Brain pericyte (primary cell): ENCODE measurements at regions not wholly inside any gene's neighbourhood (a gene's known extent, or its start where the extent isn't known, plus 50 kb on each side); places are given as distances from the start of the nearest gene placed in this dataset.

Experiments used
- DNase-seq: peaks from one replicate; pipeline ENCODE4 v3.0.0-alpha.2; 2012; ENCODE audit warnings: low read depth, low spot score

- DNase-seq = no peak
These were observed 521.3 kb downstream of the TBC1D22A start for GRCh38 chr22:47283616-47284270.

DNA sequence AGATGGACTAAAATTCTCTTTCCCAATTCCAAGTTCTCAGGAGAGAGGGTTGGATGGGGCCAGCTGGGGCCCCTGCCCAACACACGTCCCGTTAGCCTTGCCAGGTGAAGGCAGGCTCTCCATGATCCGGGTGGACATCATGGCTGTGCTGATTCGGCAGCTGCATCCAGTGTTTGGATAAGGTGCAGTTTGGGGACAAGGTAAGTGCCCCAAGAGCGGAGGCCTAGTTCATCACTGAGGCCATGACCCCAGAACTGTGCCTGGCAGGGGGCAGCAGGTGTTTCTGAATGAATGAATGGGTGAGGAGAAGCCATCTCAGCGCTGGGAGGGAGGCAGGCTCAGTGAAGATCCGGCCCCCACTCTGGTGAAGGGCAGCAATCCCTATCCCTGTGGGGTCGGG lies 520.4 kb downstream of the TBC1D22A start:
- no peak for DNase-seq

DNA sequence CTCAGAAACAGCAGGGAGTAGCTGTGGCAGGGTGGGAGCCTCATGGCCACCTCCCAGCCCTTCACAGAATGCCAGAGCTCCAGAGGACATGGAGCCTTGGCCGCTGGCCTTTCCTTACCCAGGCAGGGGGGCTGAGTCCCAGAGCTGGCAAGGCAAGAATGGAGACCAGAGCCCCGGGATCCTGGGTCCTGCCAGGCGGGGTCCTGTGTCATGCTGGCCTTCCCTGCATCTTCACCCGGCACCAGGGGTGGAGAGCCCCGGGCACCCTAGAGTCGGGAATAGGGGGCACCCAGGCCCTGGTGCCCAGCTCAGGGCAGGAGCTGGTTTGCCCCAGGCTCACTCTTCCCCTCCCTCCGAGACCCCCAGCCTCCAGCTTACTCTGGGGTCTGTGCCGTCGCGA lies 519.9 kb downstream of the TBC1D22A start:
- no peak for DNase-seq

DNA sequence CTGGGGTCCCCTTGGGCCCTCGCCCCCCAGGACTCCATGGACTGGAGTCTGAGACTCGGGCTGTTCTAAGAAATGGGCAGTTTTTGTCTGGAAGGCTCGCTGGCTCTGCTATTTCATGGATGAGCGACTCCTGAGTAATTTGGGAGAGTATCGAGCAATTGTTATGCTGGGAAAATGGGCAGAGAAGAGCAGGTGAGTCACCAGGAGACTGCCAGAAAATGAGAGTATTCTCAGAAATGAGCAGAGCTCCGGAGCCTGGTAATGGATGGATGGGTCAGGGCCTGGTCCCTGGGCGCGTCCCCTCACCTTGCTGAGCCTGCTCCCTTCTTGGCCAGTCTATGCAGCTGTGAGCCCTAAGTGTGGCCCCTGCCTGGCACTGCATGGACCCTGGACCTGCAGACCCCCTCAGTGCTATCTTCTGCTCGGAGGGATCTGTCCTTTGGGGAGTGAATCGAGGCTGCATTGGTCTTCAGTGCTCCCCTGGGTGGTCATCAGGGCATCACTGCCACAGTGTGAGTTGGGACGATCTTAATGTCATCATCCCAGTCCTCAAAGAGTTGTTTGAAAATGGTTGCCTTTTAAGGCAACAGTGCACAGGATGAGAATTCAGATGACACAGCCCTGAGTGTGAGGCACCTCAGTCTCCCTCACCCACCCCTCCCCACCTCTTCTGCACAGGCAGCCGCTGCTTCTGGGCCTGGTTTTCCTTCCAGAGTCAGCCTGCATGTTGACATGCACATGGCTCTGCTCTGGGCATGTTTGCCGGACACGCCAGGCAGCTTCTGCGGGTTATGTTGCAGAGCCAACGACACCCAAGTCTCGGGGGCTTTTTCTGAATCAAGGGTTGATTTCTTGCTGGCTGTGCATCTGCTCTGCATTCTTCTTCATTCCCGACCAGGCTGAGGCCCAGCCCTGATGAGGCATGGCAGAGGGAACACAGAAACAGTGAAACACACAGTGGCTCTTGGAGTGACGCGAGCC lies 519.0 kb downstream of the TBC1D22A start:
- DNase-seq = no peak

- DNase-seq = no peak
These were observed 517.9 kb downstream of the TBC1D22A start for GRCh38 chr22:47280301-47280700.

DNA sequence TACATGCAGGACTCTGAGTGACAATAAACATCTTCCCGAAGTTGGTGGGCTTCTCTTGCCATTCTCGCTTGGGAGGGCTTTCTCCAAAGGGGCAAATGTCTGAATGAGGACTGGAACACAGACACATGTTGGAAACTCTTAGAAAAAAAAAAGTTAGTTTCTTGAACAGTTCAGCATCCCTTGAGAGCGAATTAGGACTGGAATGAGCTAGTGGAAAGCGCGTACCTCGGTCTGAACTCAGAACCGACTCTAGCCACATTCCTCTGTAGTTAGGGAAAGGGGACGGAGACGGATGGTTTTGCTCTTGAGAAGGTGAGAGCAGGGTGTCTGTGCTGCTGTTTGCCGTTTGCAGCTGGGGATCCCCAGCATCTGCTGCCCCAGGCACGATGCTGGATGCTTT lies 517.3 kb downstream of the TBC1D22A start:
- DNase-seq = no peak

DNA sequence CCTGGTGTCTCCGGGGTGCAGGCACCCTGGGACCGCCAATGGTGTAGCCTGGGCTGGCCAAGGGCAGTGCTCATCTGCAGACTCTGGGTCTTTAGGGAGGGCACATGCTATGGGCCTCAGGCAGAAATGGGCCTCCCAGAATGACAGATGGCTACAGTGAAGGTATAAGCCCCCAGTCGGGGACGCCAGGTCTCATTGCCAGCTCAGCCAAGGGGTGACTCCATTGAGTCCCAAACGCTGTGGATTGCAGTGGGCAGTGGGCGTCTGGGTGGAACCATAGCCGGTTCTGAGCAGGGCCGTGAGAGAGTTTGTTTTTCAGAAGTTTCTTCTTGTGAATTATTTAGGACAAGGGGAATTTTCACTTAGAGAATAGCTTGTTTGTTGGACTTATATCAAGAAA lies 516.9 kb downstream of the TBC1D22A start:
- DNase-seq = no peak

GRCh38 chr22:47278655-47279054 lies 516.2 kb downstream of the TBC1D22A start:
- no peak for DNase-seq

DNA sequence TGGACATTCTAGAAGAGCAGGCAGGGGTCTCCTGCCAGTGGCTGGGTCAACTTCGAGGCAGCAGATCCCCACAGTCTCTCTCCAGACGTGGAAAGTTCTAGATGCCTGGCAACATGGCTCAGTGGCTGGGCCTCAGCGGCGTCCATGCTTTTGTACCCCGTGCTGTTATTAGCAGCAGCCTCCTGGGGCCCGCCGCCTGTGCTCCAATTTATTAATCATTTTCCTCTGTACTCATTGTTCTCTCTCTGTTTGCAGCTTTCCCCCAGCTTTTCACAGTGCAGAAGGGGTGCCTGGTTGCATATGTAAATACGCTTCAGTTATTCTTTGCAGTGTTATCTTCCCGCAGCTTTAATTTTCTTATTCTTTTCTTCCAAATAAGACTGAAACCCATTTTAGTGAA lies 515.1 kb downstream of the TBC1D22A start:
- no peak for DNase-seq

DNA sequence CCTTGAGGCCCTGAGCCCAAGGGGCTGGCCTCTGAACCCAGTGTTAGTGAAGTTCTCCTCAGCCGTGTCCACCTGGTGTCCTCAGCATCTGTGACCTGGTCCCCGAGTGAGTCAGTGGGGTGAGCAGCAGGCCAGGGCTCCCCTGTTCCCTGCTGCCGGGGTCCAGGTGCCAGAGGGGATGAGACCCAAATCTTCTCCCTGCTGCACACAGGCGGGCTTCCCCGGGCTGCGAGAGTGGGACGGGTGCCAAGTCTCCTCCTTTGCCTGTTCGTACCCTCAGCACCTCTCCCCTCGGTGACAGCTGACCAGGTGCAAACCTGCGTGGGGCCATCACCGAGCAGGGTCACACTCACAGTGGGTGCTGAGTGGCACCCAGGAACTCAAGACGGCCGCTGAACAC lies 514.5 kb downstream of the TBC1D22A start:
- DNase-seq = no peak

DNA sequence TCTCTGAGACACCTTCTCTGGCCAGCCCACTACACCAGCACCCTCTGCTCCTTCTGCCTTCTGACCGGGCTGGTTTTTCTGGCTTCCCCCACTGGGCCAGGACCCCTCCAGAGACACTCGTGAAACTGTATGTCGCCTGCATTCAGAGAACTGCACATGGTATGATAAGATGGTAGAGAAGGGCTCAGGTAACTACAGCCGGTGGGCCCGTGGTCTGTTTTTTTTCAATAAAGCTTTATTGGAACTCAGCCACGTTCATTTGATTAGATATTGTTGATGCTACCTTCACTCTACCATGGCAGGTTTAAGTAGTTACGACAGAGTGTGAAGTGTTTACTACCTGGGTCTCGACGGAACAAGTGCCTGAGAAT lies 514.0 kb downstream of the TBC1D22A start:
- no peak for DNase-seq

DNA sequence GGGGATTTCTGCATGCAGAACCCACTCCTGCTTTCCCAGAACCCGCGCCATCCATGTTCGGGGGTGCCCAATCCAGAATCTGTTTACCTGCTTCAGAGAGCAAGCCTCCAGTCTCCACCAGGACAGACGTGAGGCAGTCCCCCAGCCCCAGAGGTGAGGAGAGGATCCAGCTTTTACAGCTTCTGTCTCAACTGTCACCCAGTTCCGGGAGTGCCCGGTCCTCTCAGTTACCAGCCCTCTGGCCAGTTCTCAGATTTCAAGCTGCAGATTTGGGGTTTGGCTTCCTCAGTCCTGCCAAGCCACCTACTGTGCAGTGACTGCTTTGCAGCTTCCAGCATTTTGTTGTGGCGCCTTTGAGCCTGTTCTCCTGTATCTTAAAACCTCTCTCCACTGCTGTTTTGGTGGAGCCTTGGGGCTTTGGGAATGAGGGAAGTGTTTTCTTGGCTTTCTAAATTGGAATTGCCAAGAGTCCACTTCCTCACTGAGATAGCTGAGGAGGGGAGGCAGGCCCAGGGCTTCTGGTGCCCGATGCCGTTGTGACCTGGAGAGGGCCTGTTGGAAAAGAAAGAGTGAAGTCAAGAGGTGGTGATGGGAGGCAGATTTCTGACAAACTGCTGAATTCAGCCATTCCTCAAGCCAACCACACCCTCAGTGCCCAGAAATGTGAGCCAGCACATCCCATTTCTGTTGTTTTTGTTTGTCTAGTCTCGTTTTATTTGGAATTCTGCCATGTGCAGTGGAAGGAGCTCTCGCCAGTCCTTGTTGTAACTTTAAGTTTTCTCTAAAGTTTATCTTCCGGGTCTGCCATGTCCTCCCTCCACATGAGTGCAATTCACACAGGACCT lies 513.4 kb downstream of the TBC1D22A start:
- DNase-seq = no peak

- DNase-seq = no peak
These were observed 511.7 kb downstream of the TBC1D22A start for GRCh38 chr22:47274196-47274595.

- DNase-seq = no peak
These were observed 508.1 kb downstream of the TBC1D22A start for GRCh38 chr22:47270463-47271135.

- DNase-seq = no peak
These were observed 507.2 kb downstream of the TBC1D22A start for GRCh38 chr22:47269516-47270088.

GRCh38 chr22:47267513-47268282 lies 505.2 kb downstream of the TBC1D22A start:
- no peak for DNase-seq

GRCh38 chr22:47266329-47266728 lies 503.9 kb downstream of the TBC1D22A start:
- DNase-seq = no peak

GRCh38 chr22:47260551-47260950 lies 498.1 kb downstream of the TBC1D22A start:
- DNase-seq = no peak

- DNase-seq = no peak
These were observed 497.5 kb downstream of the TBC1D22A start for GRCh38 chr22:47259990-47260389.

DNA sequence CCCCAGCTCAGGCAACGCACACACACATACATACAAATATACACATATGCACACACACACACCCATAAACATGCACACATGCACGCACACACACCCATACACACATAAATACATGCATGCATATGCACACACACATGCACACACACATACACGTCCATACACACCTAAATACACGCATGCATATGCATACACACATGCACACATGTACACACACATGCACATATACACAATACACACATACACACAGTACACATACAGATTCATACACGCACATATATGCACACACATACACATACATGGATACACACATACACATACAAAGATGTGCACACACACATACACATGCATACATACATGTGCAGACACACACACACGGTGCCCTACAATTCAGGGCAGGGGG lies 496.6 kb downstream of the TBC1D22A start:
- DNase-seq = no peak
